ENCODE measurements at regions not wholly inside any gene's neighbourhood (a gene's known extent, or its start where the extent isn't known, plus 50 kb on each side); places are given as distances from the start of the nearest gene placed in this dataset.

GRCh38 chr10:131444862-131445461 lies 133.4 kb upstream of the TCERG1L start:
- no peaks in the 10 kb centered on the region for H3K9me3 ChIP-seq
- peaks cover 0 to 40% of the 10 kb centered on the region in 2 donors for H3K27me3 ChIP-seq
- no peaks in the 10 kb centered on the region for H3K4me1 ChIP-seq
- intact Hi-C loops (cut with DNase I; ENCODE audit: low total_unique reads) = no loop called here
- H3K36me3 ChIP-seq = no peaks in the 10 kb centered on the region
- no peak overlapping the region for H3K27ac ChIP-seq
- H3K4me3 ChIP-seq = no peak overlapping the region
- peak in 1 of 2 donors; percentile 20 for DNase-seq
- no peak for TF ChIP-seq CTCF (IDR thresholded peaks at IDR 0.05)

GRCh38 chr10:131445623-131446022 lies 134.1 kb upstream of the TCERG1L start:
- Histone ChIP-seq H3K36me3 (no peaks in the 10 kb centered on the region), H3K27me3 (peaks cover 0 to 36% of the 10 kb centered on the region in 2 donors), H3K9me3 (no peaks in the 10 kb centered on the region), H3K27ac (no peak overlapping the region), H3K4me1 (no peaks in the 10 kb centered on the region), H3K4me3 (no peak overlapping the region)
- TF ChIP-seq CTCF (IDR thresholded peaks at IDR 0.05) = no peak
- peak in 1 of 2 donors; percentile 21 for DNase-seq
- intact Hi-C loops (cut with DNase I; ENCODE audit: low total_unique reads) = no loop called here

GRCh38 chr10:131446171-131446570 lies 134.7 kb upstream of the TCERG1L start:
- Histone ChIP-seq H3K27ac (no peak overlapping the region), H3K4me3 (no peak overlapping the region), H3K36me3 (no peaks in the 10 kb centered on the region), H3K27me3 (peaks cover 0 to 32% of the 10 kb centered on the region in 2 donors), H3K4me1 (no peaks in the 10 kb centered on the region), H3K9me3 (no peaks in the 10 kb centered on the region)
- TF ChIP-seq CTCF (IDR thresholded peaks at IDR 0.05) = no peak
- intact Hi-C loops (cut with DNase I; ENCODE audit: low total_unique reads) = no loop called here
- no peak for DNase-seq

- peak in 1 of 2 donors; percentile 23 for DNase-seq
- Histone ChIP-seq H3K36me3 (no peaks in the 10 kb centered on the region), H3K27ac (no peak overlapping the region), H3K4me1 (no peaks in the 10 kb centered on the region), H3K27me3 (peaks cover 0 to 44% of the 10 kb centered on the region in 2 donors), H3K4me3 (no peak overlapping the region), H3K9me3 (no peaks in the 10 kb centered on the region)
- TF ChIP-seq CTCF (IDR thresholded peaks at IDR 0.05) = no peak
- intact Hi-C loops (cut with DNase I; ENCODE audit: low total_unique reads) = no loop called here
Measured at GRCh38 chr10:131448171-131448570, 136.7 kb upstream of the TCERG1L start.

GRCh38 chr10:131448883-131449282 lies 137.4 kb upstream of the TCERG1L start:
- no peaks in the 10 kb centered on the region for H3K9me3 ChIP-seq
- no peak overlapping the region for H3K4me3 ChIP-seq
- H3K36me3 ChIP-seq = no peaks in the 10 kb centered on the region
- peak in 1 of 2 donors; percentile 57 for DNase-seq
- H3K27me3 ChIP-seq = peaks cover 0 to 44% of the 10 kb centered on the region in 2 donors
- intact Hi-C loops (cut with DNase I; ENCODE audit: low total_unique reads) = no loop called here
- no peak overlapping the region for H3K27ac ChIP-seq
- no peak for TF ChIP-seq CTCF (IDR thresholded peaks at IDR 0.05)
- H3K4me1 ChIP-seq = peaks cover 0 to 3% (median 3%) of the 10 kb centered on the region in 4 donors

Data from tibial artery (tissue), 4 donors.